NCI-H226 (cell line): ENCODE measurements at regions not wholly inside any gene's neighbourhood (a gene's known extent, or its start where the extent isn't known, plus 50 kb on each side); places are given as distances from the start of the nearest gene placed in this dataset.
"Not testable (repeated sequence)": the region's sequence is repeated elsewhere in the genome, so short reads cannot be mapped to it uniquely, and the experiment has no call there.

Experiments used
- DNase-seq: peaks from one replicate; pipeline ENCODE4 v3.0.0-alpha.2; 2015

DNA sequence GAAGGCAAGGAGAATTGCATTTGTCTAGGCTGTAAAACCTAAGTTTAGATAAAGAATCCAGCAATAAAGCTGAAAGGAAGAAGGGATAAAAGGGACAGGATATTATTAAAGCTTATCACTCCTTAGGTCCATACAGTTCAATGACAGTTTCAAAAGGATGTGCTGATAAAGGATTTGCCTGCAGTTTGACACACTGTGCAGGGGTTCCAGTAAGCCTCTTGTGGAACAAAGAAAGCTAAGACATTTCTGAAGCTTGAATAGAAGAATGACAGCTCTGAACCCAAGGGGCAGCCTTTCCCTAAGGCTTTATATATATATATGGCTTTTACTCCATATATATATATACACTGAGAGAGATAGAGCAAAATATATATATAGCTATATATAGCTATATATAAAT lies 276.8 kb upstream of the GRM3 start:
- no peak for DNase-seq

- DNase-seq: not testable (repeated sequence)
These were observed 303.3 kb upstream of the GRM3 start for GRCh38 chr7:86340407-86340806.

GRCh38 chr7:86339051-86339450 lies 304.7 kb upstream of the GRM3 start:
- no peak for DNase-seq

DNA sequence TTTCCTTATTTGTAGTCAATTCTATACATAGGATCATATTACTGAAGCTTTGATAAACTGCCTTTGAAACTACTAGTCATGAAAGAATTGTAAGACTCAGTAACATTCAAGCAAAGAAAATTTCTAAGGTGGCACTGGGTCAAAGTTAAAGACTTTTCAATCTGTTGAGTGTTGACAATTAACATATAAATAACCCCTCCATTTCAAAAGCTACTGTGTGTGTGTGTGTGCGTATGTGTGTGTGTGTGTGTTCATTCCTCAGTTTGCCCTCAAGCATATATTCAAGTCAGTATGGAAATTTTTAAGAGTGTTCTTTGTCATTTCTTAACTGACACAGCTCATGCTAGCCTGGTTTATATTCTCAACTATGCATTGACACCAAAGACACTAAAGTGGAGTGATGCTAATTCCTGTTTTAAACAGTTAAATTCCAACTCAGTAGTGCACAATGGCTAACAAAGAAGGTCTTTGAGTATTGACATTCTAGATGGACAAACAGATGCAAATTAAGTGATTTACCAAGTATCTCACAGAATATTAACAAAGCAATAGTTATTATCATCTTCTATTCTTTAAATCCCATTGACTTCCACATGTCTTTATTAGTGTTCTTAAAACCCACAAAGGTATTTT lies 314.8 kb upstream of the GRM3 start:
- no peak for DNase-seq

GRCh38 chr7:86326847-86327246 lies 316.9 kb upstream of the GRM3 start:
- DNase-seq: no peak

GRCh38 chr7:86320889-86321288 lies 322.8 kb upstream of the GRM3 start:
- DNase-seq: no peak

DNA sequence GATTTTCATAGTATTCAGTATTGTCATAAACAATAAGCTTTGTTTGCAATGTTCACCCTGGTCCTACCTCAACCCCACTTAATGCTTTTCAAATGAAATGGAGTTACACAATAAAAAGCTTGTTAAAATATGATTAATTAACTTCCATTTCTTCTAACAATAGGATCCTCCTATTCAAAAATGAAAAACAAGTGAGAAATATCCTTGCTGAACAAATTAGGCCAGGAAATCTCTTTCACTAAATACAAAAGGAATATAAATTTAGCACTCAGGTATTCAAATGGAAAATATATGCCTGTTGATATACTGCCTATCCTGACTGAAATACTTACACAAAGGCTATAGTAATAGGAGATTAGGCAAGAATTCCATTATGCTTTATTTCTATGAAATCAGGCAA lies 323.4 kb upstream of the GRM3 start:
- no peak for DNase-seq

DNA sequence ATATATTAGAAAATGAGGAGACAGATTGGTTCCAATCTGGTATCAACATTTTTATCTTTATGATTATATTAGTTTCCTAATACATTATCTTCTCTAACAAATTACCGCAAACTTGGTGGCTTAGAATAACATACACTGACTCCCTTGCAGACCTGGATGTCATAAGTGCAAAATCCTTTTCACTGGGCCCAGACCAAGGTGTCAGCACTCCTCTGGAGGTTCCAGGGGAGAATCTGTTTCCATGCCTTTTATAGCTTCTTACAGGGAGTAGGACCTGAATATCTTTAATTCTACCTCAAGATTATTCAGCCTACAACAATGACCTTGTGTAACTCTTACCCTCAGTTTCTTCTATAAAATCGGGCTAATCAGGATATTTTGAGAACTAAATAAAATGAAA lies 329.9 kb upstream of the GRM3 start:
- no peak for DNase-seq

GRCh38 chr7:86301301-86301700 lies 342.4 kb upstream of the GRM3 start:
- no peak for DNase-seq

GRCh38 chr7:86295526-86295925 lies 348.2 kb upstream of the GRM3 start:
- no peak for DNase-seq

- no peak for DNase-seq
These were observed 361.6 kb upstream of the GRM3 start for GRCh38 chr7:86282014-86282682.

GRCh38 chr7:86280150-86280549 lies 363.6 kb upstream of the GRM3 start:
- no peak for DNase-seq

- DNase-seq: no peak
These were observed 380.9 kb upstream of the GRM3 start for GRCh38 chr7:86262781-86263180.

- DNase-seq: no peak
These were observed 385.8 kb upstream of the GRM3 start for GRCh38 chr7:86257894-86258293.

GRCh38 chr7:86252406-86252805 lies 391.3 kb upstream of the GRM3 start:
- no peak for DNase-seq

DNA sequence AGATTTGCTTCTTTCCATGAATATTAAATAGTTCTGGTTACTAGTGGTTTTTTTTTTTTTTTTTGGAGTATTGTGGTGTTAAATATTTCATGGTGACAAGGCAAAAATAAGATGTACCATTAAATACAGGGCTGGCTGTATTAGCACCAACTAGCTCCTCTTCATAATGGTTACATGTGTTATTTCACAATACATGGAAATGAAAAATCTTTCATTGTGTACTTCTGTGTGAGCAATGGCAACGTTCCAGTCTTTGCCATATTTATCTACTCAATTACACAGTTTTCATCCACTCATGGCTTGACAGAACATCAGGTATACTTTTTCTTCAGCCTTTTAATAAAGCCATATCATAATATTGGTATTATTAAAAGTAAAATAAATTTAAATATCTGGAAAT lies 394.7 kb upstream of the GRM3 start:
- no peak for DNase-seq

- no peak for DNase-seq
These were observed 400.5 kb upstream of the GRM3 start for GRCh38 chr7:86243171-86243570.

DNA sequence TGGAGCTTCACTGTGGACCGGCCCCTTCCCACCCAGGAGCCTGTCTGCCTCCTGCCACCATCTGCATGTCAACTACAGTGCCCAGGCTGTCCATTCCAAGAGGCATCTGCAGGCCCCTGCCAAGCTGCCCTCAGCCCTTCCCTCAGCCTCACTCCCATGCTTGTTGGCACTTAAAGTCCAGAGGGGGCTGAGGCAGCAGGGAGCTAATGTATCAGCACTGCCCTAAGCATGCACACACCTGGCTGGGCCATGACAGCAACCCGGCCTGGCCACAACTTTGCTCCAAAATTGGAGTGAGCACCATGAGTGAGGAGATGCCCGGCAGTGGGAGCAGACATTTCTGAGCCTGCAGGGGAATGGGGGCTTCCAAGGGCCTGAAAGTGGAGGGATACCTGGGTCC lies 417.5 kb upstream of the GRM3 start:
- DNase-seq: no peak

DNA sequence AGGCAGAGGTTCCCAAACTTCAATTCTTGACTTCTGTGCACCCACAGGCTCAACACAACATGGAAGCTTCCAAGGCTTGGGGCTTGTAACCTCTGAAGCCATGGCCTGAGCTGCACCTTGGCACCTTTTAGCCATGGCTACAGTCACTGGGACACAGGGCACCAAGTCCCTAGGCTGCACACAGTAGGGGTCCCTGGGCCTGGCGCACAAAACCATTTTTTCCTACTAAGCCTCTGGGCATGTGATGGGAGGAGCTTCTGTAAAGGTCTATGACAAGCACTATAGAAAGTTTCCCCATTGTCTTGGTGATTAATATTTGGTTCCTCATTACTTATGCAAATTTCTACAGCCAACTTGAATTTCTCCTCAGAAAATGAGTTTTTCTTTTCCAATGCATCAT lies 420.9 kb upstream of the GRM3 start:
- DNase-seq: no peak

DNA sequence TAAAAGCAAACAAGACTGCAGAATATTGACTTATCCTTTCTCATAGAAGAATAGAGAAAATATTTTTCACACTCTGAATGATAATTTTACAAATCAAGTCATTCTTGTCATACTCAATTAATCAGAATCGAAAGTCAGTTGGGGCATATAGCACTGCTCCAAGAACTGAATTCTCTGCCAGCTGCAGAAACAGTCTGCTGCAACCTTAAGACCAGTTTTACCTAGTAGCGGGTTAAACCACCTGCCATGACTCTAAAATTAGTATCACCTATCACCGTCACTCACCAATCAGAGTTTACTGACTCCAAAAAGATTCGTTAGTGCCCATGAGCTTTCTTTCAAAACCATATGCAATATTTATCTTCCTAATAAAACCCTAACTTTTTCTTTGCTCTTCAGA lies 429.0 kb upstream of the GRM3 start:
- no peak for DNase-seq

DNA sequence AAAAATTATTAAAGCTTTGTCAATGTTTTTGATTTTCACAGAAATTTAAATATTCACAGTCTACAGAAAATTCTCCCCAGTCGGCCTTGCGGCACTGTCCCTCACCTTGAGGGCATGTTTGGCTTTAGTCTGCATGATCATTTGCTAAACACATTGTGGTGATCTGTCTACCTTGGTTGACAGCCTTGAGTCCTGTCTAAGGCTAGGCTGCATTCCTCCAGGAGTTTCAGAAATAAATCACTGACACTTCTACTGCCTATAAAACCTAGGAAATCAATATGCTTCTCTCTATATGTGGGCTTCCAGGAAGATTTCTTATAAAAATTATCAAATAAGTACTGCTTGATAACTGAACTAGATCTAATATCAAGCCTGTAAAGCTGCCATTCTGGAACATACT lies 430.7 kb upstream of the GRM3 start:
- DNase-seq: no peak

- DNase-seq: no peak
These were observed 434.7 kb upstream of the GRM3 start for GRCh38 chr7:86209036-86209435.

DNA sequence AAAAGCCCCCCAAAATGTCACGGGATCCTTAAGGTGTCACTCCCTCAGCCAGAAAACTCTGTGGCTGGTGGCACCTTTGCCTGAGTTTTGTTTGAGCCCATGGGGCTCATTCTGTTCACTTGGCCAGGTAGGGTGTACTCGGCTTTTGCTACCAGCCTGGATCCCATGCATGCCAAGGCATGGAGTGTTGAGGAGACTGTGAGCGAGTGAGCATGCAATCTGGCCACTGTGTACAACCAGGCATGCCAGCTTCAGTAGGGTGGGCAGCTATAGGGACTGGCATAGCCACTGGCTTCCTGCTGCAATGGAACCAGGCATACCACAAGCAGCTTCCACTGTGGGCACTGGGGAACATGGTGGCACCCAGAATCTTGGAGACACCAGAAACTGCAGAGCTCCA lies 436.0 kb upstream of the GRM3 start:
- no peak for DNase-seq

DNA sequence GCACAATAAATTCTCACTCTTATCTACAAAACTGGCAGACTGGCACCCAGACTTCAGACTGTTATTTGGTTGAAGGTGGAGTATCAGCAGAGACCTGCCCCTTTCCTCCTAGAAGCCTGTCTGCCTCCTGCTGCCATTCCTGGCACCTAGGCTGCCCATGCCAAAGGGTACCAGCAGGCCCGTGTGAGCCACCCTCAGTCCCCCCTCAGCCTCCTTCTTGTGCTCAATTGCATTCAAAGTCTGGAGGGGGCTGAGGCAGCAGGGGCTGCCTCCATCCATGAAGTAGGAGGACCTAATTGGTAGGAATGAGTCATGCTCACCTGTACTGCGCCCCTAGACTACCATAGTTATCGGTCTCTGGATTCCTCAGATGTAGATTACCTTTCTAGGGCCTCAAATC lies 440.9 kb upstream of the GRM3 start:
- no peak for DNase-seq

DNA sequence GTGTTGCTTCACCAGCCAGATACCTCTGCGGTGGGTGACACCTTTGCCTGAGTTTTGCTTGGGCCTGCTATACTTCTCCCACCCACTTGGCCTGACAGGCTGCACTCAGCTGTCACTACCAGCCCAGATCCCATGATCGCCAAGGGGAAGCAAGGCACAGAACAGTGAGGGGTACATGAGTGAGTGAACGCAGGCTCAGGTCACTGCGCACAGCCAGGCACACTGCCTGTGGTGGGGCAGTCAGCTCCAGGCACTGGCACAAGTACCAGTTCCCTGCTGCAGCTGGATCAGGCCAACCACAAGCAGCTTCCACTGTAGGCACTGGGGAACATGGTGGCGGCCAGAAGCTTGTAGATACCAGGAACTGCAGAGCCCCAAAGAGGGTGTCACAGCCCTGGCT lies 441.9 kb upstream of the GRM3 start:
- no peak for DNase-seq
